ENCODE measurements at regions not wholly inside any gene's neighbourhood (a gene's known extent, or its start where the extent isn't known, plus 50 kb on each side); places are given as distances from the start of the nearest gene placed in this dataset.

GRCh38 chr2:40914666-40915065 is 462.8 kb upstream of the SLC8A1 start:
- H3K27ac ChIP-seq (ENCODE audit: low read depth, low read length): no peak overlapping the region
- H3K4me1 Mint-ChIP-seq: peaks cover 0 to 1% (median 0%) of the 10 kb centered on the region in 7 donors
- H3K36me3 ChIP-seq (ENCODE audit: control insufficient read depth in 2 of 3, insufficient read depth in 3 of 3, low read length in 3 of 3): no peaks in the 10 kb centered on the region
- H3K27me3 Mint-ChIP-seq: no peaks in the 10 kb centered on the region
- peaks cover 0 to 8% (median 0%) of the 10 kb centered on the region in 11 donors for H3K9me3 Mint-ChIP-seq
- no peaks in the 10 kb centered on the region for H3K4me1 ChIP-seq (ENCODE audit: control insufficient read depth in 2 of 2, insufficient read depth in 2 of 2, low read length in 2 of 2)
- no peak overlapping the region for H3K4me3 ChIP-seq (ENCODE audit: low read length)
- POLR2A ChIA-PET: no interaction called here
- no peaks in the 10 kb centered on the region for H3K36me3 Mint-ChIP-seq
- no peak overlapping the region for H3K27ac Mint-ChIP-seq
- no peak for DNase-seq
- no peaks in the 10 kb centered on the region for H3K9me3 ChIP-seq (ENCODE audit: control insufficient read depth in 2 of 3, low read length in 3 of 3)
- no peak overlapping the region for H3K4me3 Mint-ChIP-seq
- CTCF ChIA-PET: no interaction called here
- intact Hi-C loops (cut with micrococcal nuclease): no loop called here
- H3K27me3 ChIP-seq (ENCODE audit: control insufficient read depth in 2 of 2, insufficient read depth in 2 of 2, low read length in 2 of 2): no peaks in the 10 kb centered on the region
- no peak for ATAC-seq

- Histone ChIP-seq H3K4me1 (ENCODE audit: control insufficient read depth in 2 of 2, insufficient read depth in 2 of 2, low read length in 2 of 2) (no peaks in the 10 kb centered on the region), H3K36me3 (ENCODE audit: control insufficient read depth in 2 of 3, insufficient read depth in 3 of 3, low read length in 3 of 3) (no peaks in the 10 kb centered on the region), H3K27ac (ENCODE audit: low read depth, low read length) (no peak overlapping the region), H3K9me3 (ENCODE audit: control insufficient read depth in 2 of 3, low read length in 3 of 3) (no peaks in the 10 kb centered on the region), H3K27me3 (ENCODE audit: control insufficient read depth in 2 of 2, insufficient read depth in 2 of 2, low read length in 2 of 2) (no peaks in the 10 kb centered on the region), H3K4me3 (ENCODE audit: low read length) (no peak overlapping the region)
- Mint-ChIP-seq H3K4me1 (no peaks in the 10 kb centered on the region), H3K27me3 (no peaks in the 10 kb centered on the region), H3K4me3 (no peak overlapping the region), H3K9me3 (peaks cover 0 to 8% (median 0%) of the 10 kb centered on the region in 11 donors), H3K27ac (no peak overlapping the region), H3K36me3 (no peaks in the 10 kb centered on the region)
- ATAC-seq: no peak
- CTCF ChIA-PET: no interaction called here
- intact Hi-C loops (cut with micrococcal nuclease): no loop called here
- no peak for DNase-seq
- POLR2A ChIA-PET: no interaction called here
Measured at GRCh38 chr2:40915651-40916050, 463.8 kb upstream of the SLC8A1 start.

- Histone ChIP-seq H3K27ac (ENCODE audit: low read depth, low read length) (no peak overlapping the region), H3K4me1 (ENCODE audit: control insufficient read depth in 2 of 2, insufficient read depth in 2 of 2, low read length in 2 of 2) (no peaks in the 10 kb centered on the region), H3K9me3 (ENCODE audit: control insufficient read depth in 2 of 3, low read length in 3 of 3) (no peaks in the 10 kb centered on the region), H3K4me3 (ENCODE audit: low read length) (no peak overlapping the region), H3K36me3 (ENCODE audit: control insufficient read depth in 2 of 3, insufficient read depth in 3 of 3, low read length in 3 of 3) (no peaks in the 10 kb centered on the region), H3K27me3 (ENCODE audit: control insufficient read depth in 2 of 2, insufficient read depth in 2 of 2, low read length in 2 of 2) (no peaks in the 10 kb centered on the region)
- no peak overlapping the region for H3K27ac Mint-ChIP-seq
- no peak for DNase-seq
- H3K27me3 Mint-ChIP-seq: no peaks in the 10 kb centered on the region
- no peak overlapping the region for H3K4me3 Mint-ChIP-seq
- peaks cover 0 to 8% (median 5%) of the 10 kb centered on the region in 11 donors for H3K9me3 Mint-ChIP-seq
- ATAC-seq: no peak
- ChIA-PET CTCF (no interaction called here), POLR2A (no interaction called here)
- no peaks in the 10 kb centered on the region for H3K36me3 Mint-ChIP-seq
- H3K4me1 Mint-ChIP-seq: peaks cover 0 to 2% (median 0%) of the 10 kb centered on the region in 7 donors
- intact Hi-C loops (cut with micrococcal nuclease): no loop called here
Measured at GRCh38 chr2:40935349-40935748, 483.5 kb upstream of the SLC8A1 start.

GRCh38 chr2:40937284-40937683 is 485.4 kb upstream of the SLC8A1 start:
- DNase-seq: no peak
- ATAC-seq: no peak
- peaks cover 0 to 19% (median 8%) of the 10 kb centered on the region in 11 donors for H3K9me3 Mint-ChIP-seq
- H3K27ac Mint-ChIP-seq: no peak overlapping the region
- no peaks in the 10 kb centered on the region for H3K4me1 Mint-ChIP-seq
- Histone ChIP-seq H3K4me3 (ENCODE audit: low read length) (no peak overlapping the region), H3K27ac (ENCODE audit: low read depth, low read length) (no peak overlapping the region), H3K36me3 (ENCODE audit: control insufficient read depth in 2 of 3, insufficient read depth in 3 of 3, low read length in 3 of 3) (no peaks in the 10 kb centered on the region), H3K4me1 (ENCODE audit: control insufficient read depth in 2 of 2, insufficient read depth in 2 of 2, low read length in 2 of 2) (no peaks in the 10 kb centered on the region), H3K27me3 (ENCODE audit: control insufficient read depth in 2 of 2, insufficient read depth in 2 of 2, low read length in 2 of 2) (no peaks in the 10 kb centered on the region), H3K9me3 (ENCODE audit: control insufficient read depth in 2 of 3, low read length in 3 of 3) (no peaks in the 10 kb centered on the region)
- CTCF ChIA-PET: no interaction called here
- intact Hi-C loops (cut with micrococcal nuclease): no loop called here
- POLR2A ChIA-PET: no interaction called here
- H3K27me3 Mint-ChIP-seq: no peaks in the 10 kb centered on the region
- H3K4me3 Mint-ChIP-seq: no peak overlapping the region
- peaks cover 0 to 3% (median 0%) of the 10 kb centered on the region in 5 donors for H3K36me3 Mint-ChIP-seq

- Mint-ChIP-seq H3K4me3 (no peak overlapping the region), H3K27me3 (no peaks in the 10 kb centered on the region), H3K36me3 (no peaks in the 10 kb centered on the region), H3K9me3 (peaks cover 0 to 13% (median 0%) of the 10 kb centered on the region in 11 donors), H3K4me1 (no peaks in the 10 kb centered on the region), H3K27ac (no peak overlapping the region)
- ChIA-PET CTCF (no interaction called here), POLR2A (no interaction called here)
- H3K4me3 ChIP-seq (ENCODE audit: low read length): no peak overlapping the region
- no peak overlapping the region for H3K27ac ChIP-seq (ENCODE audit: low read depth, low read length)
- H3K27me3 ChIP-seq (ENCODE audit: control insufficient read depth in 2 of 2, insufficient read depth in 2 of 2, low read length in 2 of 2): no peaks in the 10 kb centered on the region
- no peaks in the 10 kb centered on the region for H3K9me3 ChIP-seq (ENCODE audit: control insufficient read depth in 2 of 3, low read length in 3 of 3)
- intact Hi-C loops (cut with micrococcal nuclease): no loop called here
- ATAC-seq (no peak), DNase-seq (no peak)
- H3K36me3 ChIP-seq (ENCODE audit: control insufficient read depth in 2 of 3, insufficient read depth in 3 of 3, low read length in 3 of 3): no peaks in the 10 kb centered on the region
- H3K4me1 ChIP-seq (ENCODE audit: control insufficient read depth in 2 of 2, insufficient read depth in 2 of 2, low read length in 2 of 2): no peaks in the 10 kb centered on the region
Measured at GRCh38 chr2:40953341-40953740, 501.5 kb upstream of the SLC8A1 start.

GRCh38 chr2:40955042-40955441 is 503.2 kb upstream of the SLC8A1 start:
- intact Hi-C loops (cut with micrococcal nuclease): no loop called here
- CTCF ChIA-PET: no interaction called here
- Mint-ChIP-seq H3K9me3 (peaks cover 0 to 13% (median 0%) of the 10 kb centered on the region in 11 donors), H3K27me3 (no peaks in the 10 kb centered on the region), H3K4me1 (no peaks in the 10 kb centered on the region), H3K4me3 (no peak overlapping the region), H3K27ac (no peak overlapping the region), H3K36me3 (no peaks in the 10 kb centered on the region)
- no peaks in the 10 kb centered on the region for H3K27me3 ChIP-seq (ENCODE audit: control insufficient read depth in 2 of 2, insufficient read depth in 2 of 2, low read length in 2 of 2)
- H3K27ac ChIP-seq (ENCODE audit: low read depth, low read length): no peak overlapping the region
- no peaks in the 10 kb centered on the region for H3K4me1 ChIP-seq (ENCODE audit: control insufficient read depth in 2 of 2, insufficient read depth in 2 of 2, low read length in 2 of 2)
- H3K36me3 ChIP-seq (ENCODE audit: control insufficient read depth in 2 of 3, insufficient read depth in 3 of 3, low read length in 3 of 3): no peaks in the 10 kb centered on the region
- no peak for ATAC-seq
- POLR2A ChIA-PET: no interaction called here
- H3K9me3 ChIP-seq (ENCODE audit: control insufficient read depth in 2 of 3, low read length in 3 of 3): no peaks in the 10 kb centered on the region
- no peak overlapping the region for H3K4me3 ChIP-seq (ENCODE audit: low read length)
- no peak for DNase-seq

- H3K4me3 ChIP-seq (ENCODE audit: low read length): no peak overlapping the region
- Mint-ChIP-seq H3K27ac (no peak overlapping the region), H3K4me3 (no peak overlapping the region), H3K9me3 (peaks cover 0 to 13% (median 0%) of the 10 kb centered on the region in 11 donors), H3K4me1 (no peaks in the 10 kb centered on the region), H3K36me3 (no peaks in the 10 kb centered on the region), H3K27me3 (no peaks in the 10 kb centered on the region)
- H3K27ac ChIP-seq (ENCODE audit: low read depth, low read length): no peak overlapping the region
- intact Hi-C loops (cut with micrococcal nuclease): no loop called here
- ATAC-seq (no peak), DNase-seq (no peak)
- POLR2A ChIA-PET: no interaction called here
- no peaks in the 10 kb centered on the region for H3K4me1 ChIP-seq (ENCODE audit: control insufficient read depth in 2 of 2, insufficient read depth in 2 of 2, low read length in 2 of 2)
- CTCF ChIA-PET: no interaction called here
- H3K9me3 ChIP-seq (ENCODE audit: control insufficient read depth in 2 of 3, low read length in 3 of 3): no peaks in the 10 kb centered on the region
- no peaks in the 10 kb centered on the region for H3K27me3 ChIP-seq (ENCODE audit: control insufficient read depth in 2 of 2, insufficient read depth in 2 of 2, low read length in 2 of 2)
- no peaks in the 10 kb centered on the region for H3K36me3 ChIP-seq (ENCODE audit: control insufficient read depth in 2 of 3, insufficient read depth in 3 of 3, low read length in 3 of 3)
Measured at GRCh38 chr2:40955635-40956034, 503.7 kb upstream of the SLC8A1 start.
